K562 (cell line): ENCODE measurements at regions not wholly inside any gene's neighbourhood (a gene's known extent, or its start where the extent isn't known, plus 50 kb on each side); places are given as distances from the start of the nearest gene placed in this dataset.

Experiments
- ATAC-seq: fragments of 200-7000 bp; cut with Tn5 transposase; 3 replicates; pipeline ENCODE4 v1.9.1; 2020; ENCODE audit warnings: moderate library complexity
- BruUV-seq: library from RNA; stranded (reverse); fragments of 400-500 nt; replicated peaks from 2 replicates; lab custom pipeline; 2021; lab: Mats Ljungman, UMichigan
- CTCF ChIA-PET: fragments of 300-600 bp; formaldehyde crosslinking; extraction: SDS; loops from one replicate; lab custom pipeline; 2021; ENCODE audit warnings: low intra/inter-chr PET ratio; lab: Yijun Ruan, JAX
- POLR2A ChIA-PET: fragments of 300-600, 350-650 bp; sonication (Branson Sonifier 250); formaldehyde crosslinking; extraction: SDS; loops from one replicate; lab custom pipeline; 2021; ENCODE audit warnings: antibody characterized with exemption, inconsistent platforms; lab: Yijun Ruan, JAX
- DNase-seq, 4 experiments: peaks; one replicate each; pipeline versions ENCODE4 v3.0.0 to v3.0.0-alpha.2; 2011 to 2018; ENCODE audit warnings: low spot score in 3 of 4, mixed read lengths in 3 of 4; ENCODE audit errors: extremely low read depth in 1 of 4
- FAIRE-seq: peaks from 2 replicates; lab custom pipeline; 2011; peaks lifted over from hg19 to GRCh38; lab: Jason Lieb, UNC
- H2AFZ ChIP-seq: 2 replicates; pipeline ENCODE4 v1.6.0; 2011; ENCODE audit warnings: low read depth, low read length, control low read depth, inconsistent platforms
- H3K27ac ChIP-seq: fragments of 200-600 bp; 3 replicates; pipeline ENCODE4 v1.8.0; 2011; ENCODE audit warnings: low read depth, mild to moderate bottlenecking, control low read depth, inconsistent platforms, low read length, moderate library complexity, mixed read lengths; ENCODE audit errors: extremely low read depth
- H3K27me3 ChIP-seq, 2 experiments: fragments of 300-600 bp in 1 of 2; 2 replicates in 1 of 2; 3 replicates in 1 of 2; pipeline versions ENCODE4 v1.6.0 to v1.8.0; 2011; ENCODE audit warnings: inconsistent platforms in 2 of 2, low read length in 2 of 2, mild to moderate bottlenecking in 1 of 2, mixed read lengths in 1 of 2, moderate library complexity in 1 of 2; ENCODE audit not compliant: control insufficient read depth in 2 of 2, insufficient read depth in 2 of 2
- H3K36me3 ChIP-seq: fragments of 300-600 bp; 3 replicates; pipeline ENCODE4 v1.8.0; 2011; ENCODE audit warnings: mild to moderate bottlenecking, low read length, inconsistent platforms; ENCODE audit not compliant: control insufficient read depth, insufficient read depth
- H3K4me1 ChIP-seq, 2 experiments: fragments of 200-600 bp in 1 of 2; replicated peaks in 1 of 2; 2 replicates in 1 of 2; 3 replicates in 1 of 2; pipeline versions ENCODE4 v1.5.1 to v1.8.0; 2011; ENCODE audit warnings: inconsistent platforms in 2 of 2, low read length in 2 of 2, mild to moderate bottlenecking in 1 of 2, mixed read lengths in 1 of 2, moderate library complexity in 1 of 2; ENCODE audit not compliant: control insufficient read depth in 2 of 2, insufficient read depth in 2 of 2
- H3K4me2 ChIP-seq: 2 replicates; pipeline ENCODE4 v1.6.1; 2011; ENCODE audit warnings: low read length, control low read depth, inconsistent platforms, mixed read lengths; ENCODE audit not compliant: insufficient read depth
- H3K4me3 ChIP-seq: fragments of 200-600 bp; sonication (generic), shearing (Covaris generic); 2 replicates; pipeline ENCODE4 v1.5.1; 2016; ENCODE audit warnings: control low read depth, inconsistent platforms
- H3K79me2 ChIP-seq: fragments of 200-600 bp; 3 replicates; pipeline ENCODE4 v1.8.0; 2011; ENCODE audit warnings: low read length, inconsistent platforms; ENCODE audit not compliant: control insufficient read depth, insufficient read depth
- H3K9ac ChIP-seq, 2 experiments: 2 replicates each; pipeline versions ENCODE4 v1.6.0 to v1.6.1; 2011; ENCODE audit warnings: low read depth in 2 of 2, low read length in 2 of 2, control low read depth in 1 of 2, inconsistent platforms in 1 of 2, mild to moderate bottlenecking in 1 of 2, mixed read lengths in 1 of 2; ENCODE audit not compliant: insufficient read depth in 1 of 2
- H3K9me1 ChIP-seq: one replicate; pipeline ENCODE4 v1.6.0; 2011; ENCODE audit warnings: inconsistent platforms, mild to moderate bottlenecking, low read length, moderate library complexity; ENCODE audit not compliant: control insufficient read depth, insufficient read depth
- H3K9me3 ChIP-seq: replicated peaks from 2 replicates; pipeline ENCODE4 v1.5.1; 2011; ENCODE audit warnings: low read depth, low read length, inconsistent platforms; ENCODE audit not compliant: control insufficient read depth, insufficient read depth
- H4K20me1 ChIP-seq: replicated peaks from 2 replicates; pipeline ENCODE4 v1.6.1; 2011; ENCODE audit warnings: low read length, inconsistent platforms, mixed read lengths; ENCODE audit not compliant: control insufficient read depth, insufficient read depth
- FOXK2 ChIP-seq, 2 experiments: fragments of 450-650 bp; IDR thresholded peaks in 1 of 2; conservative IDR thresholded peaks in 1 of 2; 2 replicates each; pipeline ENCODE4 v1.6.1; 2016; ENCODE audit warnings: low read depth in 2 of 2, mild to moderate bottlenecking in 1 of 2
- GTF2F1 ChIP-seq: IDR thresholded peaks from 2 replicates; pipeline ENCODE4 v1.6.1; 2011; ENCODE audit warnings: low read depth, low read length, improper control_type of control experiment
- HNRNPH1 ChIP-seq: fragments of 200-400 bp; formaldehyde crosslinking; optimal IDR thresholded peaks from 2 replicates; pipeline ENCODE3; 2017; ENCODE audit warnings: low read depth, mild to moderate bottlenecking, low read length, moderate library complexity
- KAT2B ChIP-seq: IDR thresholded peaks from one replicate; pipeline ENCODE4 v1.6.1; 2012; ENCODE audit warnings: low read depth, mild to moderate bottlenecking, control low read depth, inconsistent platforms, low read length, moderate library complexity
- NRF1 ChIP-seq, 2 experiments: fragments of 450-650 bp; IDR thresholded peaks in 1 of 2; conservative IDR thresholded peaks in 1 of 2; 2 replicates each; pipeline ENCODE4 v1.6.1; 2014; ENCODE audit warnings: mild to moderate bottlenecking in 2 of 2
- PHB ChIP-seq: fragments of 250-450 bp; sonication (Bioruptor Pico); IDR thresholded peaks from 2 replicates; pipeline ENCODE4 v1.5.0; 2021
- TCF7 ChIP-seq: sonication (generic); IDR thresholded peaks from 2 replicates; pipeline ENCODE4 v1.6.1; 2016; ENCODE audit warnings: antibody characterized with exemption, borderline replicate concordance
- ZNF174 ChIP-seq: fragments of 250-450 bp; sonication (Bioruptor Pico); IDR thresholded peaks from 2 replicates; pipeline ENCODE4 v1.4.0; 2020; ENCODE audit warnings: mild to moderate bottlenecking
- in situ Hi-C: fragments of 300-500 bp; cut with MboI; formaldehyde crosslinking; loops from 4 replicates; pipeline ENCODE4 v1.15.0; 2018; ENCODE audit warnings: inconsistent platforms, mixed read lengths
- intact Hi-C: fragments of 100-400 bp; cut with micrococcal nuclease; formaldehyde crosslinking; loops from 2 replicates; pipeline ENCODE4 v1.14.2; 2022
- TF ChIP-seq, protein P1 (sequence below), 2 experiments: fragments of 200-800 bp in 1 of 2; sonication (Bioruptor generic) in 1 of 2; sonication (generic) in 1 of 2; formaldehyde crosslinking in 1 of 2; IDR thresholded peaks in 1 of 2; conservative IDR thresholded peaks in 1 of 2; 2 replicates each; pipeline versions ENCODE4 v1.5.0 to v1.6.1; 2016 to 2020; ENCODE audit warnings: missing compliant biosample characterization in 1 of 2, missing genetic modification characterization in 1 of 2, missing genetic modification reagents in 1 of 2
- TF ChIP-seq, protein P2 (sequence below): fragments of 150-350 bp; conservative IDR thresholded peaks from 2 replicates; pipeline ENCODE4 v1.6.1; 2014; ENCODE audit warnings: low read length
- TF ChIP-seq, protein P3 (sequence below): fragments of 250-450 bp; sonication (Bioruptor Pico); IDR thresholded peaks from 2 replicates; pipeline ENCODE4 v1.5.0; 2021

GRCh38 chr5:89899559-89899958 lies 510.0 kb downstream of the CETN3 start:
- CTCF ChIA-PET = no interaction called here
- no TSS peak for BruUV-seq
- Histone ChIP-seq H3K36me3 (no peaks in the 10 kb centered on the region), H3K4me1 (no peaks in the 10 kb centered on the region)
- TF ChIP-seq PHB (CRISPR knock-in tag) (no peak), ZNF174 (no peak), GTF2F1 (no peak), NRF1 (conservative IDR thresholded peaks at IDR 0.05 in 1 of 2, IDR thresholded peaks at IDR 0.05 in 1 of 2) (no peak), TCF7 (no peak), FOXK2 (conservative IDR thresholded peaks at IDR 0.05 in 1 of 2, IDR thresholded peaks at IDR 0.05 in 1 of 2; ENCODE audit: low read depth in 2 of 2) (no peak), KAT2B (no peak), HNRNPH1 (no peak)
- TF ChIP-seq, protein P1, sequence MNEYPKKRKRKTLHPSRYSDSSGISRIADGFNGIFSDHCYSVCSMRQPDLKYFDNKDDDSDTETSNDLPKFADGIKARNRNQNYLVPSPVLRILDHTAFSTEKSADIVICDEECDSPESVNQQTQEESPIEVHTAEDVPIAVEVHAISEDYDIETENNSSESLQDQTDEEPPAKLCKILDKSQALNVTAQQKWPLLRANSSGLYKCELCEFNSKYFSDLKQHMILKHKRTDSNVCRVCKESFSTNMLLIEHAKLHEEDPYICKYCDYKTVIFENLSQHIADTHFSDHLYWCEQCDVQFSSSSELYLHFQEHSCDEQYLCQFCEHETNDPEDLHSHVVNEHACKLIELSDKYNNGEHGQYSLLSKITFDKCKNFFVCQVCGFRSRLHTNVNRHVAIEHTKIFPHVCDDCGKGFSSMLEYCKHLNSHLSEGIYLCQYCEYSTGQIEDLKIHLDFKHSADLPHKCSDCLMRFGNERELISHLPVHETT (CRISPR knock-in tag; conservative IDR thresholded peaks at IDR 0.05 in 1 of 2, IDR thresholded peaks at IDR 0.05 in 1 of 2) = no peak
- TF ChIP-seq, protein P2, sequence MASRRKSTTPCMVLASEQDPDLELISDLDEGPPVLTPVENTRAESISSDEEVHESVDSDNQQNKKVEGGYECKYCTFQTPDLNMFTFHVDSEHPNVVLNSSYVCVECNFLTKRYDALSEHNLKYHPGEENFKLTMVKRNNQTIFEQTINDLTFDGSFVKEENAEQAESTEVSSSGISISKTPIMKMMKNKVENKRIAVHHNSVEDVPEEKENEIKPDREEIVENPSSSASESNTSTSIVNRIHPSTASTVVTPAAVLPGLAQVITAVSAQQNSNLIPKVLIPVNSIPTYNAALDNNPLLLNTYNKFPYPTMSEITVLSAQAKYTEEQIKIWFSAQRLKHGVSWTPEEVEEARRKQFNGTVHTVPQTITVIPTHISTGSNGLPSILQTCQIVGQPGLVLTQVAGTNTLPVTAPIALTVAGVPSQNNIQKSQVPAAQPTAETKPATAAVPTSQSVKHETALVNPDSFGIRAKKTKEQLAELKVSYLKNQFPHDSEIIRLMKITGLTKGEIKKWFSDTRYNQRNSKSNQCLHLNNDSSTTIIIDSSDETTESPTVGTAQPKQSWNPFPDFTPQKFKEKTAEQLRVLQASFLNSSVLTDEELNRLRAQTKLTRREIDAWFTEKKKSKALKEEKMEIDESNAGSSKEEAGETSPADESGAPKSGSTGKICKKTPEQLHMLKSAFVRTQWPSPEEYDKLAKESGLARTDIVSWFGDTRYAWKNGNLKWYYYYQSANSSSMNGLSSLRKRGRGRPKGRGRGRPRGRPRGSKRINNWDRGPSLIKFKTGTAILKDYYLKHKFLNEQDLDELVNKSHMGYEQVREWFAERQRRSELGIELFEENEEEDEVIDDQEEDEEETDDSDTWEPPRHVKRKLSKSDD = no peak
- TF ChIP-seq, protein P3, sequence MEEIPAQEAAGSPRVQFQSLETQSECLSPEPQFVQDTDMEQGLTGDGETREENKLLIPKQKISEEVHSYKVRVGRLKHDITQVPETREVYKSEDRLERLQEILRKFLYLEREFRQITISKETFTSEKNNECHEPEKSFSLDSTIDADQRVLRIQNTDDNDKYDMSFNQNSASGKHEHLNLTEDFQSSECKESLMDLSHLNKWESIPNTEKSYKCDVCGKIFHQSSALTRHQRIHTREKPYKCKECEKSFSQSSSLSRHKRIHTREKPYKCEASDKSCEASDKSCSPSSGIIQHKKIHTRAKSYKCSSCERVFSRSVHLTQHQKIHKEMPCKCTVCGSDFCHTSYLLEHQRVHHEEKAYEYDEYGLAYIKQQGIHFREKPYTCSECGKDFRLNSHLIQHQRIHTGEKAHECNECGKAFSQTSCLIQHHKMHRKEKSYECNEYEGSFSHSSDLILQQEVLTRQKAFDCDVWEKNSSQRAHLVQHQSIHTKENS (CRISPR knock-in tag) = no peak
- TF ChIP-seq, all 486 proteins: peak for 0
- no peaks in the 10 kb centered on the region for H3K79me2 ChIP-seq
- in situ Hi-C loops (no loop called here), intact Hi-C loops (no loop called here)
- no peak for DNase-seq
- H3K9ac ChIP-seq = no peak overlapping the region
- no peak for FAIRE-seq
- no peak overlapping the region for H3K27ac ChIP-seq
- no peak overlapping the region for H2AFZ ChIP-seq
- no peaks in the 10 kb centered on the region for H3K9me1 ChIP-seq
- no peak overlapping the region for H3K4me3 ChIP-seq
- no peaks in the 10 kb centered on the region for H3K9me3 ChIP-seq
- H3K27me3 ChIP-seq = no peaks in the 10 kb centered on the region
- H4K20me1 ChIP-seq = no peaks in the 10 kb centered on the region
- H3K4me2 ChIP-seq = no peak overlapping the region
- ATAC-seq = no peak
- POLR2A ChIA-PET = interaction anchor here (0.8 kb wide), 1 partner anchor 29 kb away, joined by 3 read pairs; no protein-coding TSS in a partner anchor
